ENCODE measurements at regions not wholly inside any gene's neighbourhood (a gene's known extent, or its start where the extent isn't known, plus 50 kb on each side); places are given as distances from the start of the nearest gene placed in this dataset.

- no peak for DNase-seq (ENCODE audit: low spot score in 2 of 2, unreplicated experiment in 2 of 2)
- Mint-ChIP-seq H3K27ac (no peak overlapping the region), H3K4me1 (no peaks in the 10 kb centered on the region), H3K9me3 (no peaks in the 10 kb centered on the region), H3K36me3 (no peaks in the 10 kb centered on the region), H3K4me3 (no peak overlapping the region), H3K27me3 (ENCODE audit: low read depth) (no peaks in the 10 kb centered on the region)
- no peak for TF ChIP-seq CTCF (IDR thresholded peaks at IDR 0.05; ENCODE audit: unreplicated experiment)
These were observed 69.0 kb upstream of the IL6 start for GRCh38 chr7:22658031-22658430.

- DNase-seq (ENCODE audit: low spot score in 2 of 2, unreplicated experiment in 2 of 2) = no peak
- no peaks in the 10 kb centered on the region for H3K36me3 Mint-ChIP-seq
- no peak overlapping the region for H3K27ac Mint-ChIP-seq
- no peaks in the 10 kb centered on the region for H3K27me3 Mint-ChIP-seq (ENCODE audit: low read depth)
- H3K4me1 Mint-ChIP-seq = no peaks in the 10 kb centered on the region
- H3K4me3 Mint-ChIP-seq = no peak overlapping the region
- TF ChIP-seq CTCF (IDR thresholded peaks at IDR 0.05; ENCODE audit: unreplicated experiment) = no peak
- no peaks in the 10 kb centered on the region for H3K9me3 Mint-ChIP-seq
These were observed 69.5 kb upstream of the IL6 start for GRCh38 chr7:22657479-22657878.

DNA sequence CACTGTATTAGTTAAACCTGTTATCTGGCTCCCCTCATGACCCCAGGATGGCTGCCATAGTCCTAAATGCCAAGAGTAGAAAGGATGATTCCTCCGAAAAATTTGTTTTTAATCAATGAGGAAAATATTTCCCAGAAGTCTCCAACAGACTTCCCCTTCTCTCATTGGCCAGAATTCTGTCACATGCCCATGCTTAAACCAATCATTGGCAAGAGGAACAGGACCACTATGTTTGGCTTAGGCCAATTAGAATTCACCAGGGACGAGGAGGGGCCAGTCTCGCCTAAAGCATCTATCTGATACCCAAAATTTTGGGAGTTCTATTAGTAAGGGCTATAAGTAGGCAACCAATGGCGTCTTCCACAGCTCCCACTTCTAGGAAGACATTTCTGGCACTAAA is 71.2 kb upstream of the IL6 start:
- Mint-ChIP-seq H3K9me3 (peaks cover 2% of the 10 kb centered on the region), H3K4me3 (no peak overlapping the region), H3K27me3 (ENCODE audit: low read depth) (no peaks in the 10 kb centered on the region), H3K36me3 (no peaks in the 10 kb centered on the region), H3K27ac (no peak overlapping the region), H3K4me1 (no peaks in the 10 kb centered on the region)
- no peak for TF ChIP-seq CTCF (IDR thresholded peaks at IDR 0.05; ENCODE audit: unreplicated experiment)
- no peak for DNase-seq (ENCODE audit: low spot score in 2 of 2, unreplicated experiment in 2 of 2)

GRCh38 chr7:22654831-22655230 is 72.2 kb upstream of the IL6 start:
- no peaks in the 10 kb centered on the region for H3K36me3 Mint-ChIP-seq
- H3K27ac Mint-ChIP-seq = no peak overlapping the region
- no peaks in the 10 kb centered on the region for H3K27me3 Mint-ChIP-seq (ENCODE audit: low read depth)
- no peak overlapping the region for H3K4me3 Mint-ChIP-seq
- peaks cover 4% of the 10 kb centered on the region for H3K9me3 Mint-ChIP-seq
- TF ChIP-seq CTCF (IDR thresholded peaks at IDR 0.05; ENCODE audit: unreplicated experiment) = no peak
- H3K4me1 Mint-ChIP-seq = no peaks in the 10 kb centered on the region
- no peak for DNase-seq (ENCODE audit: low spot score in 2 of 2, unreplicated experiment in 2 of 2)

DNA sequence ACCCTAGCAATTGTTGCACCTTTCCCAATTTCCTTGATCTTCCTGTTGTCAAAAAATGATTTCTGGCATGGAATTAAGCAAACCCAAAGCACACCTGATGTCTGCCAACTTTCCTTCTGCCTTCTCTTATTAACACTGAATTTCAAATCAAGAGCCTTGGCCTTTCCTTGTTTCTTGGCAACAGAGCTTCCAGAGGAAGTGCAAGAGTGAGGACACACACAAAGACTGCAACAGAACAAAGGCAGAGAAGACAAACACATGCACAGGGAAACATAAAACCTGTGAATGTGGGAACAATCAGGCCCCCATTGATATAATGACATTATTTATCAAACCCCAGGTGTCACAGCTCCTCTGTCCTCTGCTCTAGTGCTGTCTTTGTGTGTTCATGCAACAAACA is 73.0 kb upstream of the IL6 start:
- no peak for DNase-seq (ENCODE audit: low spot score in 2 of 2, unreplicated experiment in 2 of 2)
- Mint-ChIP-seq H3K27me3 (ENCODE audit: low read depth) (no peaks in the 10 kb centered on the region), H3K27ac (no peak overlapping the region), H3K4me3 (no peak overlapping the region), H3K4me1 (no peaks in the 10 kb centered on the region), H3K36me3 (no peaks in the 10 kb centered on the region), H3K9me3 (peaks cover 4% of the 10 kb centered on the region)
- TF ChIP-seq CTCF (IDR thresholded peaks at IDR 0.05; ENCODE audit: unreplicated experiment) = no peak

DNA sequence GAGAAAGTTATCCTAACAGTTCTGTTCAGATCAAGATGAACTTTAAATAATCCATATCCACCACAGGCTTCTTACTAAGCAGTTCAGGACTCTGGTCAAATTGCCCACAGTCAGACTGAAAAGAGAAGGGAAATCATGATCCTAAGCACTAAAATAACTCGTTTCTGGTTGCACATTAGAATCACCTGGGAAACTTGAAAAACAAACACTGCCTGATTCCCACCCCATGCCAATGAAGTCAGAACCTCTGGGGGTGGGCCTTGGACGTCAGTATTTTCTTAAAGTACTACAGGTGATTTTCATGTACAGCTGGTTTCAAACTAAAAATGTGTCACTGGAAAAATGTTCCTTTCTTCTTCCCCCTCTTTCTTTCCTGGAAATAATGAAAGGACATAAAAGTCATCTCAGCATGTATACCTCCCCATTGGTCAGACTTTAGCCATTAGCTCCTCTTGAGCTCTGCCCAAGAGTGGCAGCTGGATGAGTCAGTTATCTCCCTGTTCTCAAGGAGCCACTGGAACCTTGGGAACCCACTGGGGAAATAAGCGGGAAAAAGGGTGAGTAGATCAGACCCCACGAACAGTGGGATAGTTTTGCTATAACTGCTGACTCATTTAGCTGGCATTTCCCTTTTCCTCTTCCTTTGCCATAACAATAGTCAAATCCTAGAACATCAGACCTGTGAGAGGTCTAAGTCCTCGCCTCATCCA is 75.3 kb upstream of the IL6 start:
- no peak for DNase-seq (ENCODE audit: low spot score in 2 of 2, unreplicated experiment in 2 of 2)
- H3K27ac Mint-ChIP-seq = no peak overlapping the region
- H3K4me3 Mint-ChIP-seq = no peak overlapping the region
- H3K4me1 Mint-ChIP-seq = no peaks in the 10 kb centered on the region
- H3K27me3 Mint-ChIP-seq (ENCODE audit: low read depth) = no peaks in the 10 kb centered on the region
- H3K9me3 Mint-ChIP-seq = peaks cover 24% of the 10 kb centered on the region
- H3K36me3 Mint-ChIP-seq = no peaks in the 10 kb centered on the region
- no peak for TF ChIP-seq CTCF (IDR thresholded peaks at IDR 0.05; ENCODE audit: unreplicated experiment)
